LHCN-M2 (cell line): ENCODE measurements at regions not wholly inside any gene's neighbourhood (a gene's known extent, or its start where the extent isn't known, plus 50 kb on each side); places are given as distances from the start of the nearest gene placed in this dataset.
"Not testable (repeated sequence)": the region's sequence is repeated elsewhere in the genome, so short reads cannot be mapped to it uniquely, and the experiment has no call there.

Experiments used
- DNase-seq: peaks from one replicate; pipeline ENCODE4 v3.0.0-alpha.2; 2012; ENCODE audit warnings: low read depth

DNA sequence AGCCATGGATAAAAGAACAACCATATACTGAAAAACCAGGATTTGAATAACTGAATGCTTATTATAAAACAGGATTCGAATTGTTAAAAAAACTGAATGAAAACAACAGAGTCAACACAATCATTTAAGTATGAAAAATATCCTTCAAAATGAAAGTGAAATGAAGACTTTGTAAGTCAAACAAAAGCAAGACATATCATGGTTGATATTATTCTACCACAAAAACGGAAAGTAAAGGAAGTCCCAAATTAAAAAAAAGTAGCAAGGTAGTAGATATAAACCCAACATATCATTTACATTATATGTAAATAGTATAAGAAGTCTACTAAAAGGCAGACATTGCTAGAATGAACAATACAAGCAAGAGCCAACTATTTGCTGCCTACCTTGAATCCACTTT is 63.1 kb upstream of the POTEC start:
- DNase-seq: not testable (repeated sequence)

DNA sequence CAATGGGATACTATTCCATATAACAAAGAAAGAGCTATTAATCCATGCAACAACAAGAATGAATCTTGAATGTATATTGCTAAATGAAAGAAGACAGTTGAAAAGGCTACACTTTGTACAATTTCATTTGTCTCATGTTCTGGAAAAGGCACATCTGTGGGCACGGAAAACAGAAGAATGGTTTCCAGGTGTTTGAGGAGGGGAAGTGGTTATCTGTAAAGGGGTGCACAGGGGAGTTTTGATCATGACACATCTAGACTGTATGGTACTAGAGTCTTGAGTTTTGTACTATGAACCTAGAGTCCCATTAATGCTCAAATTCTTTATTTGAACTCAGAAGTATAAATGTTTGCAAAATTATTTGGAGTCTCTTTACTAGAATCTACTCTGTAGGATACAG is 64.0 kb upstream of the POTEC start:
- DNase-seq: not testable (repeated sequence)

DNA sequence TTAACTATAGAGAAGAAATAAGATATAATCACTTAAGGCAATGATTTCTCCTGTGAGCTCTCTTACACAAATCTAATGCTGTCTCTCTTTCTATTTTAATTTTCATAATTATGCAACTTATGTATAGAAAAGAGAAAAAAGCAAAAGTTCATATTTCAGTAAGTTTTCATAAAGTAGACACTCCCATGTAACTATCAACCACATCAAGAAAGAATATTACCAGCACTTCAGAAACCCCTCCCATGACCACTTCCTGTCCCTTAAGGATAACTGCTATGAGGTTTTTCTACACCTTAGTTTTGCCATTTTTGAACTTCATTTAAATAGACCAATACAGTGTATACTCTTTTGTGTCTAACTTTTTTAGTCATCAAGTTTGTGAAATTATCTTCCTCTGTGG is 69.0 kb upstream of the POTEC start:
- DNase-seq: not testable (repeated sequence)

DNA sequence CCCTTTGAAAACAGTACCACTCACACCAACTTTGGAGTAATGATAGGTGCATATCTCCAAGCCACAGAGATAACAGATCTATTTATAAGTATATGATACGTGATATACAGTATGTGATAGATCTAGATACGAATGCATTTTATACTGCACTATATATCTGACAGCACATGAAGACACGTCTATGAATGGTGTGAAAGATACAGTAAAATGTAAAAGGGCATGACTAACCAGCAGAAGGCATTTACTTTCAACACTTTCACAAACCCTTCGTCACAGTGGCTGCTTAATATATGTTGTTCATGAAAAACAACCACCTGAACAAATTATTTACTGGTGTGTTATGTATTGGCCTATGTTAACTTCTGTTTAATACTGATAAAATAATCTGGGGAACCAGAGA is 71.1 kb upstream of the POTEC start:
- DNase-seq: not testable (repeated sequence)

DNA sequence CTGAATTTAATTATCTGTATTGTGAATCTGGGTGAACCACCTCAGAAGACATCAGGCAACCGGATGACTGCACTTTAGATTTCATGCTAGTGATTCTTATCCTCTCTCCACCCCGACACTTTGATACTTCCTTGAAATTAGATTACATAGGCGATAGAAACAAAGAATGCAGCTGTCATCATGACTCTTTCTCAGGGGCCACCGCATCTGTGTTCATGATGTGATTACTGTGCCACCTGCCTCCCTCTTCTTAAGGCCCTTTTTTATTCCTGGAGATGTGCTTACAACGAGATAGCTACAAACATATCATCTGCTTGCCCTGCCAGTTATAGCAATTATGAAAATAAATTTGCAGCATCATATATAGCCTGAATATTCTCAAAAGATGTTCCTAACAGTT is 83.9 kb upstream of the POTEC start:
- DNase-seq: peak; percentile 0

DNA sequence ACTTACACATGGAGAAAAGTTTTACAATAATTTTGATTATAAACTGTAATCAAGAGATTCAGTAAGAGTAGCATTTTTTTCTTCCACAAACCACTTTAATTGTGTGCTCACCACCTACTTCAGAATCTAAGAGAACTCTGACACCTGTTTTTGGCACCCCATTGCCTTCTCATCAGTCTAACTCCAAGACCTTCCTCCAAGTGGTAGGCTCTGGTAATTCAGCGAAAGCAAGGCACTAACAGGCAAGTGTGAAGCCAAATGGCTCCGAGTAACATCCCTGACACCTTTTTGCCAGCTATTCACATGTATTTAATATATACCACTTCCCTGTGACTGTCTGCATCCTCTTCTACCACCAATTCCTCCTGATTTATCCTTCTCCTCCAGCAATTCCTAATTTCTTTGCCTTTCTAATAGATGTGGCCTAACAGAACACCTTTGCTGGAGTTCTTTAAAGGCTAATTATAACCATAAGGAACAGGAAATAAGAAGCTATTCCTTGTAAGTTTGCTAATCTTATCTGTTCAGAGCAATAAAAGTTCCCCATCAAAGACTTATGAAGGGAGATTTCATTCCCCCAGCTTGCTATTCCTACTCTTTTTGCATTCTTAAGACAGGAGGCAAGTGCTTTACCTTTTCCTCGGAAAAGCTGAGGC is 85.1 kb upstream of the POTEC start:
- DNase-seq: not testable (repeated sequence)

DNA sequence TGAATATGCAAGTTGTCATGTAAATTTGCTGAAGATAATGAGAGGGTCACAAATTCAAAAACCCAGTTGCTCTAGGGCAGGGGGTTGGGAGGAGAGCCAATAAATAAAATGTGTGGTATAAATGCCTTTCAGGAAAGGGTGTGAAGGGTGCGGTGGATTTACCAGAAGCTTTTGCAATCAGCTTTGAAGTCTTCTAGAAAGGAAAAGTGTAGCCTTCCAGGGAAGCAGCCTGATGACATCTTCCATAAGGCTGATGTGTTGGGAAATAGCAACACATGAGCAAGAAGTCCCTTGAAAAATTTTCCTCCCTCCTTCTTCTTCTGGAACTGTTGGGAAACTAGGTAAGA is 85.6 kb upstream of the POTEC start:
- not testable (repeated sequence) for DNase-seq

DNA sequence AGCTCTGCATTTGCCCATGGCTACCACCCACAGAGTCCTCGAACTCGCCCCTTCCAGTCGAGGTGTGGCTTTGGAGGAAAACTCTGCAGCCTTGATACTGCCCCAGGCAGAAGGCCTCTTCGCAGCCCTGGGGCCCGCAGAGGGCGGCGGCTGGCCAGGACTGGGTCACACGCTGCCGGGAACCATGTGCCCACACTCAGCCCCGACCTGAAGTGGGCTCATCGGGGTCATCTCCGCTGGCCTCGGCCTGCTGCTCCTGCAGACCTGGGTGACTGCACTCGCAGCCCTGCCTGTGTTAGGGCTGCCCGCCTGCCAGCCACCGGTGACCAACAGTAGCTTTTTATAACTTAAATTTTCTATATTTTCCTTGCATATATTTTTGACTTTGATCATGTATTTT is 89.6 kb upstream of the POTEC start:
- DNase-seq: not testable (repeated sequence)

DNA sequence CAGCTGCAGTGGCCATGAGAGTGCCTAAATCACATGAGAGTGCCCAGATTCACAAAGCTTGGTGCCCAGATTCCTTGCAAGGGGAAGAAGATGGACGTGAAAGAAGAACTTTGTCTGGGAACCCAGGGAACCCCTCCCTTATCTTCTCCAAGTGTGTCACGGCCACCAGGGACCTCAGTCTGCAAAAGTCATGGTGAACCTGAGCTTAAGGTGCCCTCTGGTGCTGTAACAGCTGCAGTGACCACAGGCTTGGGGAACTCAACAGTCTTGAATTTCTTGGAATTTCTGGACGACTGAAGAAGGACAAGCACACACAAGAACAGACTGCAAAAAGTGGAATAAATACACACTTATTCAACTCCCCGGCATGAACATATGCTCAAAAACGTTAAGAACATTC is 94.6 kb upstream of the POTEC start:
- DNase-seq: peak; percentile 1

DNA sequence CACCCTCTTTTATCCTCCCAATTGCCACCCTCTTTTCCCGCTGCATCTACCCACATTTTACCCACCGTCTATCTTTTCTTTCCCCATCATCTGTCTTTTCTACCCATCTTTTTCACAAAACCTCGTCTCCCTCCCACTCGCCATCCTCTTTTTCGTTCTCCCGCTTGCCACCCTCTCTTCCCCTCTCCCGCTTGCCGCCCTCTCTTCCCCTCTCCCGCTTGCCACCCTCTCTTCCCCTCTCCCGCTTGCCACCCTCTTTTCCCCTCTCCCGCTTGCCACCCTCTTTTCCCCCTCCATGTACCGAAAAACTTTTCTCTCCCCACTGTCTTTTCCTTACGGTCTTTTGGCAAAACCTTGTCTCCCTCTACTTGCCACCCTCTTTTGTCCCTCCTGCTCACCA is 97.7 kb upstream of the POTEC start:
- DNase-seq: not testable (repeated sequence)

DNA sequence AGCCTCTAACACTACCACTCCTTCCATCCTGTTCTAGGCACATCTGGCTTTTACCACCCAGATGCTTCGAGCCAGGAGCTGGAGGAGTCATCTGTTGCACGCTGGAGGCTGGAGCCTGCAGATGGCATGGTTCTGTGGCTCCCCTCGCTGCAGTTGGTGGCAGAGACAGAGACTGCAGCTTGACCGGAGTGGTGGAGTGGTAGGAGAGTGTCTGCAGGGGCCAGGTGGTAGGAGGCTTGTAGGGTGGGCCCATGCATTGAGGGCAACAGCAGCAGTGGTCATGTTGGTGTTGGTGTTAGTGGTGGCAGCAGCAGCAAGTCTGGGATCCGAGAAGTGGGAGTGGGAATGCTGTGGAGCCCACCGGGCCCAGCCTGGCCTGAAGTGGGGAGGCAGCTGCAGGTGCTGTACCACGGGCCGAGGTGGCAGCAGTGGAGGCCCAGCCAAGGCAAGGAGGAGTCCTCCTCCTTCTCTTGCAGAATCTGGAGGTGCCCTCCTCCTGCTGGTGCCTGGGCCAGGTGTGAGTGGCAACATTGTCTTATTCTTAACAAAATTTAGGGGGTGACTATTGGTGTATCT is 100.4 kb upstream of the POTEC start:
- DNase-seq: not testable (repeated sequence)

DNA sequence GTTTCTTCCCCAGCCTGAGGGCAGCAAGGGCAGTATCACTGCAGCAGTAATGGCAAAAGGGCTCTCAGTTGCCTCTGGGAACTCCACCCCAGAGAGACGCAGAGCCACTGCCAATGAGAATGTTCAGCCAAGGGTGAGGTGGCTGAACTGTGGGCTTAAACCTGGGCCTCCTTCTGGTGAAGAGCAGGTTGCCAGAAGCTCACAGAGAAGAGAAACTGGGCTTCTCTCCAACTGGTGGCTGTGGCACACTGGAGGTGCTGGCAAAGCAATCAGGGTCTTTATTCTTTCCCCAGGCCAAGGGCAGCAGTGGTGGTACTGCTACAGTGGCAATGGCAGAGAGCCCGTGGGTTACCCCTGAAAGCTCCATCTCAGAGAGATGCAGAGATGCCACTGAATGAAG is 54.9 kb upstream of the ANKRD30B start:
- DNase-seq: not testable (repeated sequence)

DNA sequence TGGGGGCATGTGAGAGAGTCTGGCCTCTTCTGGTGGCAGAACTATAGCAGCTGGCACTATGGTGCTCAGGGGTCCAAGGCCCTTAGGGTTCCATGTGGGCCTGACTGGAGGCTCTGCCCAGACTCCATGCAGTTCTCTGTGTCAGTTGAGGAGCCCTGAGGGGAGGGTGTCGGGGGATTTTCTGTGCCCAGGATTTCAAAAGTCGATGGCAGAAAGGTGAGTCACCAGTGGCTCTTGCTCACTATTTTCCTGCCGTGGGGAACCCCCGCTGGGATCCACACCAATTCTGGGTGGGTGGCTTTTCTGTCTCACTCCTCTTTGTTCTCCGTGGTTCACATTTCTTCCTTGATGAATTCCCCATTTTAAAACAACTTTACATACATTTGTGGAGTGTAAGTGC is 54.1 kb upstream of the ANKRD30B start:
- DNase-seq: peak; percentile 18

DNA sequence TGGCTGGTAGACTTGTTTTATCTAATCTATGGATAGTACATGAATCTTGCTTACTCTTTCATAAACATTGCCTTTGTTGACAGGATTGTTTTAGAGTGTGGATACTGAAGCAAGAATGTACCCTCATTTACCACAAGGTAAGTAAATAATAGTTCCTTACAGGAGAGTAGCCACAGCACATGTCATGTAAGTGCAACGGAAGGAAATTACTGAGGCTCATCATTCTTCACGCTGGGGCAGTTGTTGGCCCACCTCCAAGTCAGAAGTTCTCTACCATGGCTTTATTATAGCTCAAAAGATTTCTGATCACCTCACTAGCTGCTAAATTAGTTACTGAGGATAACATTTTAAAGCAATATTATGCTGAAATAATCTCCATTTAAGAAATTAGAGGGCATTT is 50.0 kb upstream of the ANKRD30B start:
- peak; percentile 32 for DNase-seq
